AG08396 (cell line): ENCODE measurements at regions not wholly inside any gene's neighbourhood (a gene's known extent, or its start where the extent isn't known, plus 50 kb on each side); places are given as distances from the start of the nearest gene placed in this dataset.
"Not testable (repeated sequence)": the region's sequence is repeated elsewhere in the genome, so short reads cannot be mapped to it uniquely, and the experiment has no call there.

ENCODE experiments used
- DNase-seq: peaks from one replicate; pipeline ENCODE4 v3.0.0; 2012; ENCODE audit warnings: low spot score, mixed read lengths

DNA sequence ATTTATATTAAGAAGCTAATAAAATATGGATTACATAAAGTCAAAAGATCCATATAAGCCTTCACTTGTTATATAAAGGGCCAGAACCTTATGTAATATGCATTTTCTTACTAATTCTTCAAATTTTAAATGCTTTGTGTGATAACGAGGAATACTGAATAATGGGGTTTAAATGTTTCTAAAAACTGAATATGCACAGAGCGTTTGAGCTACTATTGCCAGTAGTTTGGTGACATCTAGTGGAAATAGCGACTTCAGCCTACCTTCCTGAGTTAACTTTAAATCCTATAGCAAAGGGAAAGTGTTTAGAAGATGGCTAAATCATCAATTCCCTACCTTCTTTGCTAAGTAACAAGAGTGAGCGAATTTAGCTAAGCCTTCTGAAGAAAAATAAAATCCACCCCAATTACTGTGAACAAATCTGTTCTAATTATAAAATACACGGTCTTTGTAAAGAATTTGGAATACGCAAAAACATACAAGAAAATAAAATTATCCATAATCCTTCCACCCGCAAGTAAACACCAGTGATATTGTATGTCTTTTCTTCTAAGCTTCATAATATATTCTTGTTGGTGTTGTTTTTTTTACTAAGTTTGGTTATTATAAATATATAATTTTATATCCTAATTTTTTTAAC lies 115.5 kb upstream of the G2E3 start:
- no peak for DNase-seq

DNA sequence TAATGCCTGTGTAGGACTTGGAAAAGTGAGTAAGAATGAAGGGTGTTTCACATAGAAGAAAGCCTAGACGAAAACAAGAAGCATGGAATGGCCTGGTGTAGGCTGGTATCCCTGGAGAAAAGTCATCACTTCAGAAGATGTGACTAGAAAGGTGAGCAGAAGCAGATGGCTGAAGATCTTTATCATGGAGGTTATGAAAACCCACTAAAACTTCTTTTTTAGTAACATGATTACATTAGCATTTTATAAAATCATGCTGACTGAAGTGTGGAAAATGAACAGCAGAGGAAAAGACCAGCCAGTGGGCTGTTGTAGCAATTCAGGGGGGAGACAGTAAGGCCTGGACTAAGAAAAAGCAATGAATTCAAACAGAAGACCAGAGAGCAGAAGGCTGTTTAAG lies 114.5 kb upstream of the G2E3 start:
- DNase-seq = no peak

DNA sequence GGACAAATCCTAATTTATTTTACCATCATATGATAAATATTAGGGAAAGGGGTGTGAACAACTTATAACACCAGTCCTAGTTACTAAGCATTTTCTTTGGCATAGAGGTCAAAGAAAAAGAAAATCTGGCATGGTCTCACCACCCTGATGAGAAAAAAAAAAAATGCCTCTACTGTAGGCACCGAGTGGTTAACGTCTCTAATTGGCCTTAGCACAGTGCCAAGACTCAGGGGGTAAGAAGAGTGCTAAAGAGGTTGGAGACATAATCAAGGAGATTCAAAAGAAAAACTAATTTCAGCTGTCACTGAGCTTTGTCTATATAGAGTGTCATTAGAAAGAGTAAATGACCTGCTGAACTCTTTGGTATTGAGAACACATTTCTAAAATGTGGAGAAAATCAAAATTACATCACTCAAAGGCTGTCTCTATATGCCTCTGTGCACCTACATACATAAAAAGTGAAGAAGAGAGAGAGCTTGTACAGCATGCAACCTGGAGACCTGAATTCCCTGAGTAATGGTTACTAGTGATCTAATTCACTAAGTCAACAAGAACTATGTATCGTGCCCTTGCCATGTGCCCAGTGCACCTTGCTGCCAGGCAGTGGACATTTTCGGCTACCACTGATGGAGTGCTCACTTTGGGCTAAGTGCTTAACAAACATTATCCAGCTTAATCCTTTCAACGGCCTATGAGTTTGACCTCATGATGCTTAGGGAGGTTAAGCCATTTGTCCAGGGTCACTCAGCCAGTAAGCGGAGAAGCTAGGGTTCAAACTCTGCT lies 113.8 kb upstream of the G2E3 start:
- no peak for DNase-seq

DNA sequence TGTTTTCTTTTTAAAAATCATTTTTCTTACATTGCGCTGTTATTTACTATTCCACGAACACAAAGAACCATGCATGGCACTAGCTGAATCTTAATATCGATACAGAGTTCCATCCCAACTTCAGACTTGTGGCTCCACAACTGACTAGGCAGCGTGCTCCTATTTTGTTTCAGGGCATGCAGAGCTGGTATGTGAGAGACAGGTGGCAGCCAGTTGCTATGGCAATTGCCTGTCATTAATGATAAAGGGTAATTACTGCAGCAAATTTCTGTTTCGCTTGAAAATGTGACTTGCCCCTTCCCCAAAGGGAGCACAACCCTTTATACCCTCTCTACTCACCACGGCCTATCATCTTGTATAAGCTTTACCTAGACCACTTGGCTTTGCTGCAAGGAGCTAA lies 113.1 kb upstream of the G2E3 start:
- DNase-seq = no peak

DNA sequence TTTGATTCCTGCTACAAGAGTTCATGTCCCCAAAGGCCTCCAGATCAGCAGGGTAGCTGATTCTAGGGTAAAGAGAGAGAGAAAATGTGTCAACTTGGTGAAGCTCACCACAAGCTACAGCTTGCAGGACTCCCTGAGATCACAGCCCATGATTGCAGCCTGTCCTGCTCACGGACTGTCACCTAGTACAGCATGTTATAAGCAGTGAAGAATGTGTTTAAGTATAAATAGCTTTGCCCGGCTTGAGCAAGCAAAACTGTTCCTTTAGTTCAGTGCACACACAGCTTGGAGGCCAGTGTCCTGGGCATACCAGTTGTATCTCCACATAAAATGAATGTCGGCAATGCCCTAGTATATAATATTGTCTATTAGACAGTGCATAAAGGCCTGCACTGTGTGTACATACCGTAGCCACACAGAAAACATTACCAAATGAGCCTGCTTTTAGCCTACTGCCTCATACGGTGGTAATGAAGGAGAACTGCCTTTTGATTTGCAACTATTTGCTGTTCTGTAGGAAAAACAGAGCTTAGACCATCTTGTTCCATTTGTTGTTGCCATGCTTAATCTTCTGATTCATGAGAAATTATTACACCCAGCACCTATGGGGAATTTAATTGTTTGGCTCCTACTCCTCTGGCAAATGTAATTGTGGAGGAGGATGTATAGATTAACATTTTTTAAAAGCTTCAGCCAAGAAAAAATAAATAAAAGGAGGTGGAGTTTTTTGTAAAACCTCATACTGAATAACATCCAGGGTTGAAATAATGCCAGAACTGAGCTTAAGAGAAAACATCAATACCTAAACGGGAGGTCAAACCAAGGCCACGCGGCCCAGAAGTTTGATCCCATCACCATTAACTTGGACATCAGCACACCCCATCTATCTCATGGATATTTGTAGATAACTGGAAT lies 108.1 kb upstream of the G2E3 start:
- no peak for DNase-seq

DNA sequence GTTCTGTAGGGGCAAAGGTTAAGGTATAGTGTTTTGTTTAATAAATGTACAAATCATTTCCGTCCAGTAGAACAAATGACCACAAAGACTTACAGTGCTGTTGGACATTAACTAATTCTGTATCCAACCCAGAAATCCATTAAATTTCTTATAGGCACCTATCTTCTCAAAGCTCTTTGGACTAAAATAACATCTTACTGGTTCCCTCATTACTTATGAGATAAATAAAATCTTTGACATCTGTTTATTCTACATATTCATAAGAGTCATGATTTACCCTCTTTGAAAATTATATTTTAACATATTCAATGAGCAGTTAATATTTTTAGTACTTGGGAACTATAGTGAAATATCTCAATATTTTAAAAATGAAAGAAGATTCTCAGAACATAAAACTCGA lies 102.7 kb upstream of the G2E3 start:
- DNase-seq = no peak

DNA sequence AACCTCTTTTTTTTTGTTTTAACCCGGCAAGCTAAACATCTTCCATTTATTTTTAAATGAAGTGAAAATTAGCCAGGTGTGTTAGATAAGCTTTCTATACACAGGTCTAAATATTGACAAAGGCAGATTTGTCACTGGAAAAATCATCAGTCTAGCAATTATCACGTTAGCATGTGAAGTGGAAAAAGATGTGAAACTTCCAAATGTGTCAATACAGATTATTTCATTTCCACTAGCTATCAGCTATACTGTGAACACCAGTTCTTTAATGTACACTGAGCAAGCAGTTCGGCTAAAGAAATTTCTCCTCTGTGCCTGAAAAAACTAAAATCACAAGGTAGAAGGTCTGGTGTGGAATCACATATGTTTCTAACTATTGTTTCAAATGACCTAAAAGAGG lies 96.6 kb upstream of the G2E3 start:
- DNase-seq = no peak

DNA sequence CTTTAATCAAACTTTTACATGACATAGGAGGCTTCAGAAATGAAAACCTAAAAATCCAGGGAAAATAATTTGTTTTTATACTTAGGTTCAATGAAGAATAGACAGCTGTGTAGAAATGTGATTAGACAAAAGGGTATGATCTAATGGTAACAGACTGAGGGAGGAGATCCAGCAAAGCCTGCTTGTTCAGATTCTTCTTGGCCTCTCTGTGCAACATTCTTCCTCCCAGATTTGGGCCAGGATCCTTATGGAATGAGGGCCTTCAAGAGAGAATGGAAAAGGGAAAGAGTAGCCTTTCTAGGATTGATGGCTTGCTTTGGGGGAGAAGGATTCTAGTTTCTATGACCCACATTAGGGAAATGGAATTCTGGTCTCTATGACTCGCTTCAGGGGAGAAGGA lies 94.5 kb upstream of the G2E3 start:
- no peak for DNase-seq

DNA sequence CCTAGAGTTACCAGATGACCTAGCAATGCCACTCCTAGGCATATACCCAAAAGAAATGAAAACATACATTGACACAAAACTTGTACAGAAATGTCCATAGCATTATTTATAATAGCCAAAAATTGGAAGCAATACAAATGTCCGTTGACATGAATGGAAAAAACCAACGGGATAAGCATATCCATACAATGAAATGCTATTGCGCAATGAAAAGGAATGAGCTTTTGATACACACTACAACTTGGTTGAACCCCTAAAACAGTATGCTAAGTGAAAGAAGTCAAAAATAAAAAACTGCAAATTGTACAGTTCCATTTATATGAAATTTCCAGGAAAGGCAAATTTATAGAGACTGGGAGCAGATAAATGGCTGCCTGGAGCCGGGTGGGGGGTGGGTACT lies 90.6 kb upstream of the G2E3 start:
- DNase-seq = no peak

DNA sequence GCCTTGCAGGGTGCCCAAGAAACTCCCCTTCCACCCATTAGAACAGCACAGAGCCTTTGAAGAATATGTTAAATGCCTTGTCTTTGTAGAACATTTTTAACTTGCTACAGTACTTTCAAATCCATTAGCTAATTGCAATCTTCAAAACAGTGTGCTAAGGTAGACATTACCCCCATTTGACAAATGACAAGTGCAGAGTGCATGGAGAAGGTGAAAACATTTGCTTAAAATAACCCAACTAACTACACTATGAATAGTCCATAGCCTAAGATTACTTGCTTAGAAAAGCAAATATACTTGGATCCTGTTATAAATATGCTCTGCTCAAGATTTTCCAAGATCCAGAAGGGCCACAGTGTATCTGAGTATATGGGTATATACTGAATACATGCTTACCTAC lies 87.0 kb upstream of the G2E3 start:
- no peak for DNase-seq

DNA sequence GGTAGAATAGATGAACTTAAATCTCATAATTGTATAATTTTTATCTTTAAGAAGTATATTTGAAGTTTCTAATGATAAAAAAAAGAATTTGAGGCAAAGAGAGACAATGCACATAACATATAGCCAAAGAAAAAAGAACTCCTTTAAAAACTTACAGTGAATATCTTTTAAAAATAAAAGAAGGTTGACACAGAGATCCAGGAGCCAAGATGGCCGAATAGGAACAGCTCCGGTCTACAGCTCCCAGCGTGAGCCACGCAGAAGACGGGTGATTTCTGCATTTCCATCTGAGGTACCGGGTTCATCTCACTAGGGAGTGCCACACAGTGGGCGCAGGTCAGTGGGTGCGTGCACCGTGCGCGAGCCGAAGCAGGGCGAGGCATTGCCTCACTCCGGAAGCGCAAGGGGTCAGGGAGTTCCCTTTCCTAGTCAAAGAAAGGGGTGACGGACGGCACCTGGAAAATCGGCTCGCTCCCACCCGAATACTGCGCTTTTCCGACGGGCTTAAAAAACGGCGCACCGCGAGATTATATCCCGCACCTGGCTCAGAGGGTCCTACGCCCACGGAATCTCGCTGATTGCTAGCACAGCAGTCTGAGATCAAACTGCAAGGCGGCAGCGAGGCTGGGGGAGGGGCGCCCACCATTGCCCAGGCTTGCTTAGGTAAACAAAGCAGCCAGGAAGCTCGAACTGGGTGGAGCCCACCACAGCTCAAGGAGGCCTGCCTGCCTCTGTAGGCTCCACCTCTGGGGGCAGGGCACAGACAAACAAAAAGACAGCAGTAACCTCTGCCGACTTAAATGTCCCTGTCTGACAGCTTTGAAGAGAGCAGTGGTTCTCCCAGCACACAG lies 84.9 kb upstream of the G2E3 start:
- DNase-seq = not testable (repeated sequence)

DNA sequence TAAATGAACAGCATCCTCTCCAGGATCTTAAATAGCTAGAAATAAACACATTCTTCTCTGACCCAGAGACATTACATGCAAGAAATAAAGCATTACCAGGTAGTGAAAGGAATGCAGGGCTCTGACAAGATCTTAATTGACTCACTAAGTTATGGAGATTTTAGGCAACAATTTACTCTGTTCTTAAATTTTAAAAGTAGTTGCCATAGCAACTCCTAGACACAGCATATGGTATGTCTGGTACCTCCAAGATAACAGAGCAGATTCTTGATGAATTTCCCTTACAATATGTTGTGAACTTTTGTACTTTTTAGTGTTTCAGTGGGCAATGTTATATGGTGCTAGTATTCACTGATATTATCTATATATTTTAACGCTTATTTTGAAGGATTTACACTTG lies 76.7 kb upstream of the G2E3 start:
- no peak for DNase-seq

DNA sequence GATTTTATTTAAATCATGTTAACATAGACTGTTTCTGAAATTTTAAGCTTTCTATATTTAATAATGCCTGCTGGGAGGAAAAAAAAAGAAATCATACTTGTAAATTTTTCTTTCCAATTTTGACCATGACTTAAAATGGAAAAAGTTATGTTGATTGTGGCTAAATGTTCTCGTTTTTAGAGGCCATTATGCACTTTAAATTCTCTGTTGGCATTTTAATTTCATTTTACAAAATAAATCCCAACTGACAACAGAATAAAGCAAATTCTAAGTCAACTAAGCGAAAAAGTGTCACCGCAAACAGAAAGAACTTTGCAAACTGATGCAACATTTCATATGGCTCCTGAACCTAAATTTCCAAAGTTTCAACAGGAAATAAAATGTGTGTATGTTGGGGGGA lies 74.8 kb upstream of the G2E3 start:
- no peak for DNase-seq

DNA sequence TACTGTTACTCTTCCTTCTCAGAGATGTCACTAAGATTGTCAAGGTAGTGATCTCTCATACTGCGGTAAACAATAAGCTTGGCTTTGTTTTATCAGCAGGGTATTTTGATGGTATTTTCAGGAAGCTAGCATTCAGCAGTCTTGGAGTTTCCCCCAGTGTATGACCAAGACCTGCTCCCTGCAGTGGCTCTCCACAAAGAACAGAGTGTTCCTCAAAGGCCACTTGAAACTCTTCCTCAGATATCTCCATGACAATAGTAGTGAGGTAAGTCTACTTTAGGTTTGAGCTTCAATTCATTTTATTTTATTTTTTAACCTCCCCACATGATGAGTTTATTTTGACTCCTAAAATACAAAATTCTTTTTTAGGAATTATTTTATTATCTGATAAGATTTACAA lies 74.0 kb upstream of the G2E3 start:
- DNase-seq = no peak

DNA sequence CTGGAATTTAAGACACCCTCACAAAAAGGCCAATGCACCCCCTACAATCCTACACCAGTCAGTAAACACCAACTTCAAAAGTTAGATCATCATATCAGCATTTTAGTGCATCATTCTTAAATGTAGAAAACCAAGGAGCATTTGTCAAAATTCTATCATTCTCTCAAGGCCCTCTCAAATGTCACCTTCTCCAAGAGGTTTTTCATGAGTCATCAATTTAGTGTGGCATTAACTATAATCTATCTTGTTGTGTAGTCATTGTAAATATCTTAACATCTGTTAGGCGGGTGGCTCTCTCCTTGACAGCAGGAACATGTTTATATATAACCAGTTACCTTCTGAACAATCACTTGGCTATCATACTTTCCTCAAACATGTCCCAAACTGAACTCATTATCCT lies 62.1 kb upstream of the G2E3 start:
- no peak for DNase-seq

DNA sequence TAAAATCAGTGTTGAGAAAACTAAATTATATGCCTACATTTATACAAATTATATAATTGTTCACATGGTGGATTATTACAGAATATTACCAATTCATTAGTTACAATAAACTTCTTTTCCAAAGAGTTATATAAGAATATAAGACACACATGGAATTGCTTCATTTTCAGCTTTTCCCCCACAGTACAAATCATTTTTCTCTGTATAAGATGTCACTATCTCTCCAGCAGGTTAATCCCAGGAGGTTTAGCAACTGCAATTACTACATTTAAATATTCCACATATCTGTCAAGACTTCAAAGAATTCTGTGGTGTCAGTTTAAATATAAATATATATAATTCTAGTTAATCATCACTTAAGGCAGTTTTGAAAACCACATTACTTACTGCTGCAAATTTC lies 59.6 kb upstream of the G2E3 start:
- DNase-seq = no peak

DNA sequence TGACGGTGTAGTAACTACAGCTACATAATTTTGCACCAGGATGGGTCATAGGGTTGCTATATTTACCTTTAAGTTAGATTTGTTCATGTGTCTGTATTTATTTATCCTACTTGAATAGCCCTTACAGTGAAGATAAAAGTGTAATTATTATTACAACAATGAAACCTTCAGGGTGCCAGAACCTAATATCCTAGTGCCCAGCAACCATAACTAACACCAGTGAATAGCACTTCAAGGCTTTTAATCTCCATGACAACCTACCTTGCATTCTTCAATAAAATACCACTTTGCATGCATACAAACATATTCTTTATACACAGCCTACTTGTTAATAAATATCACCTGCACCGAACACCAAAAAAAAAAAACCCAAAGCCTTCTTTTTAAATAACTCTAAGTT lies 58.7 kb upstream of the G2E3 start:
- no peak for DNase-seq

DNA sequence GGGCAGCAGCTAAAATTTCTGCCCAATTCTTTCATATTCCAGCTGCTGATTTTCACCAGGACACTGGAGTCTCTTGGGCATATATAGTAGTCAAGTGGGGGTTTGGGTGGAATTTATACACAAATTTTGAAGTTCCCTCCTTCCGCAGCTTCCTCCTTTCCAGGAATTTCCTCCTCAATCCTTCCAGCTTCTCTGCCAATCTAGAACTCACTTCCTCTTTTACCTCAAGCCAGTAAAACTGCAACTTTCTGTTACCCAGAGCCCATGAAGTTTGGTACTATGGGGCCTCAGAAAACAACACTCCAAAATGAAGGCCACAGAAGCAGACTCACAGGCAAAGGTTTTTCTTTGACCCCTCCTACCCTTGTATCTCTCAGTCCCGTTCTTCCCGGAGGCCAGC lies 51.7 kb upstream of the G2E3 start:
- no peak for DNase-seq
